ENCODE measurements at regions not wholly inside any gene's neighbourhood (a gene's known extent, or its start where the extent isn't known, plus 50 kb on each side); places are given as distances from the start of the nearest gene placed in this dataset.

DNA sequence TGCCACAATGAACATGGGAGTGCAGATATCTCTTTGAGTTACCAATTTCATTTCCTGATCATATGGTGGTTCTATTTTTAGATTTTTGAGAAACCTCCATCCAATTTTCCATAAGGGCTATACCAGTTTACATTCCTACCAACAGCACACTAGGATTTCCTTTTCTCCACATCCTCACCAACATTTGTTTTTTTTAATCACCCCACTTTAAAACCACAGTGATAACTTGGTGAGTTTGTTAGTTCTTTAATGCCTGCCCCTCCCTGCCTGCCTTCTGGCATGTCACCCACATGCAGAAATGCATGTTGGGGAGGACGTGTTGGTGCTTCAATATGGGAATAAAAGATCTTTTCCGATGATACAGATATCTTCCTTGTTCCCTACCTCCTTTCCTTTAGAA, 167.9 kb downstream of the CAND1 start:
- Histone ChIP-seq H4K20me1 (ENCODE audit: control insufficient read depth, extremely low read depth, insufficient read depth, low read length) (no peaks in the 10 kb centered on the region), H3K9ac (ENCODE audit: control insufficient read depth, extremely low read depth, insufficient read depth, low read length) (no peak overlapping the region), H3K27me3 (ENCODE audit: control insufficient read depth, extremely low read depth, insufficient read depth, low read length) (no peaks in the 10 kb centered on the region), H3K4me2 (ENCODE audit: control insufficient read depth, extremely low read depth, insufficient read depth, low read depth, low read length) (no peak overlapping the region), H3K4me1 (ENCODE audit: control insufficient read depth, extremely low read depth, insufficient read depth, low read length) (peaks cover 2% of the 10 kb centered on the region), H3K9me1 (ENCODE audit: control insufficient read depth, extremely low read depth, insufficient read depth, low read length) (no peaks in the 10 kb centered on the region), H2AFZ (ENCODE audit: control insufficient read depth, low read length) (no peak overlapping the region), H3K79me2 (ENCODE audit: control insufficient read depth, insufficient read depth, low read length) (no peaks in the 10 kb centered on the region), H3K4me3 (ENCODE audit: control insufficient read depth in 2 of 3, extremely low read depth in 1 of 3, insufficient read depth in 2 of 3, low read depth in 1 of 3, low read length in 3 of 3) (no peak overlapping the region), H3K9me3 (ENCODE audit: control insufficient read depth, low read depth, low read length) (no peaks in the 10 kb centered on the region), H3K36me3 (ENCODE audit: control insufficient read depth in 2 of 2, extremely low read depth in 1 of 2, insufficient read depth in 2 of 2, low read length in 2 of 2) (no peaks in the 10 kb centered on the region), H3K27ac (ENCODE audit: control insufficient read depth, insufficient read depth, low read length) (no peak overlapping the region)
- dilution Hi-C loops (cut with MboI; ENCODE audit: extremely low pct_ligation_motif_present, low sequenced_read_pairs) = no loop called here
- TF ChIP-seq, protein P1, sequence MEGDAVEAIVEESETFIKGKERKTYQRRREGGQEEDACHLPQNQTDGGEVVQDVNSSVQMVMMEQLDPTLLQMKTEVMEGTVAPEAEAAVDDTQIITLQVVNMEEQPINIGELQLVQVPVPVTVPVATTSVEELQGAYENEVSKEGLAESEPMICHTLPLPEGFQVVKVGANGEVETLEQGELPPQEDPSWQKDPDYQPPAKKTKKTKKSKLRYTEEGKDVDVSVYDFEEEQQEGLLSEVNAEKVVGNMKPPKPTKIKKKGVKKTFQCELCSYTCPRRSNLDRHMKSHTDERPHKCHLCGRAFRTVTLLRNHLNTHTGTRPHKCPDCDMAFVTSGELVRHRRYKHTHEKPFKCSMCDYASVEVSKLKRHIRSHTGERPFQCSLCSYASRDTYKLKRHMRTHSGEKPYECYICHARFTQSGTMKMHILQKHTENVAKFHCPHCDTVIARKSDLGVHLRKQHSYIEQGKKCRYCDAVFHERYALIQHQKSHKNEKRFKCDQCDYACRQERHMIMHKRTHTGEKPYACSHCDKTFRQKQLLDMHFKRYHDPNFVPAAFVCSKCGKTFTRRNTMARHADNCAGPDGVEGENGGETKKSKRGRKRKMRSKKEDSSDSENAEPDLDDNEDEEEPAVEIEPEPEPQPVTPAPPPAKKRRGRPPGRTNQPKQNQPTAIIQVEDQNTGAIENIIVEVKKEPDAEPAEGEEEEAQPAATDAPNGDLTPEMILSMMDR (optimal IDR thresholded peaks at IDR 0.05 in 1 of 3, IDR thresholded peaks at IDR 0.05 in 1 of 3, conservative IDR thresholded peaks at IDR 0.05 in 1 of 3; ENCODE audit: extremely low read depth in 1 of 3, insufficient read depth in 2 of 3, low read length in 3 of 3) = no peak
- TF ChIP-seq EZH2 (IDR thresholded peaks at IDR 0.05; ENCODE audit: low read length) = no peak
- no peak for DNase-seq (ENCODE audit: low read depth, low spot score)
- FAIRE-seq = no peak

DNA sequence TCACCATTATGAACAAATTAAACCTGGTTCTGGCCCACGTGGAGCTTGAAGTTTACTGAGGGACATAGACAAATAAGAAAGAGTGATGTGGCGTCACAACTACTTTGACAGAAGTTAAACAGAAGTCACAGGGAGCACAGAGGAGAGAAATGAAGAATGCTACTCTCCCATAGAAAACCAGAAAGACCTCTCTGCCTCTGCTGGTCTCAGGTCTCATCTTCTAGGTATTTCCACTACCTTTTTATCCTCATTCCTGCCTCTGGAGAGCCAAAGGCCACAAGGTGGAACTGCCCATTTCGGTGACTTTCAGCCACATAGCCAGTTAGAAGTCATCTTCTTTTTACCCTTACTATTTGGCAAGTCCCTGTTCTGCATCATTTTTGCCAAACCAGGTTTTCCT, 170.5 kb downstream of the CAND1 start:
- H3K4me1 ChIP-seq (ENCODE audit: control insufficient read depth, extremely low read depth, insufficient read depth, low read length) = peaks cover 5% of the 10 kb centered on the region
- H4K20me1 ChIP-seq (ENCODE audit: control insufficient read depth, extremely low read depth, insufficient read depth, low read length) = no peaks in the 10 kb centered on the region
- H3K4me2 ChIP-seq (ENCODE audit: control insufficient read depth, extremely low read depth, insufficient read depth, low read depth, low read length) = no peak overlapping the region
- H2AFZ ChIP-seq (ENCODE audit: control insufficient read depth, low read length) = no peak overlapping the region
- H3K79me2 ChIP-seq (ENCODE audit: control insufficient read depth, insufficient read depth, low read length) = no peaks in the 10 kb centered on the region
- no peak for TF ChIP-seq EZH2 (IDR thresholded peaks at IDR 0.05; ENCODE audit: low read length)
- TF ChIP-seq, protein P1 (optimal IDR thresholded peaks at IDR 0.05 in 1 of 3, IDR thresholded peaks at IDR 0.05 in 1 of 3, conservative IDR thresholded peaks at IDR 0.05 in 1 of 3; ENCODE audit: extremely low read depth in 1 of 3, insufficient read depth in 2 of 3, low read length in 3 of 3) = no peak
- no peak overlapping the region for H3K9ac ChIP-seq (ENCODE audit: control insufficient read depth, extremely low read depth, insufficient read depth, low read length)
- FAIRE-seq (no peak), DNase-seq (ENCODE audit: low read depth, low spot score) (no peak)
- no peak overlapping the region for H3K27ac ChIP-seq (ENCODE audit: control insufficient read depth, insufficient read depth, low read length)
- H3K9me1 ChIP-seq (ENCODE audit: control insufficient read depth, extremely low read depth, insufficient read depth, low read length) = no peaks in the 10 kb centered on the region
- no peaks in the 10 kb centered on the region for H3K27me3 ChIP-seq (ENCODE audit: control insufficient read depth, extremely low read depth, insufficient read depth, low read length)
- H3K9me3 ChIP-seq (ENCODE audit: control insufficient read depth, low read depth, low read length) = no peaks in the 10 kb centered on the region
- no peak overlapping the region for H3K4me3 ChIP-seq (ENCODE audit: control insufficient read depth in 2 of 3, extremely low read depth in 1 of 3, insufficient read depth in 2 of 3, low read depth in 1 of 3, low read length in 3 of 3)
- H3K36me3 ChIP-seq (ENCODE audit: control insufficient read depth in 2 of 2, extremely low read depth in 1 of 2, insufficient read depth in 2 of 2, low read length in 2 of 2) = no peaks in the 10 kb centered on the region
- dilution Hi-C loops (cut with MboI; ENCODE audit: extremely low pct_ligation_motif_present, low sequenced_read_pairs) = no loop called here

Data from keratinocyte (primary cell).